GM19467 (cell line): ENCODE measurements at regions not wholly inside any gene's neighbourhood (a gene's known extent, or its start where the extent isn't known, plus 50 kb on each side); places are given as distances from the start of the nearest gene placed in this dataset.

ENCODE experiments used
- ATAC-seq: cut with Tn5 transposase; IDR thresholded peaks from one replicate; pipeline ENCODE4 v1.9.1; 2021; ENCODE audit warnings: mild to moderate bottlenecking, moderate library complexity; ENCODE audit not compliant: unreplicated experiment

- ATAC-seq = no peak
Observed at GRCh38 chr2:176388861-176389260, 119.6 kb downstream of the MTX2 start.

GRCh38 chr2:176390276-176391147 lies 121.3 kb downstream of the MTX2 start:
- no peak for ATAC-seq

GRCh38 chr2:176391148-176391419 lies 121.8 kb downstream of the MTX2 start:
- no peak for ATAC-seq

- no peak for ATAC-seq
Observed at GRCh38 chr2:176392249-176392648, 123.0 kb downstream of the MTX2 start.

- no peak for ATAC-seq
Observed at GRCh38 chr2:176392744-176393414, 123.6 kb downstream of the MTX2 start.

GRCh38 chr2:176395273-176395854 lies 126.1 kb downstream of the MTX2 start:
- no peak for ATAC-seq

- ATAC-seq = no peak
Observed at GRCh38 chr2:176398243-176399073, 129.2 kb downstream of the MTX2 start.

GRCh38 chr2:176399074-176399598 lies 129.9 kb downstream of the MTX2 start:
- ATAC-seq = no peak

GRCh38 chr2:176405477-176405876 lies 136.2 kb downstream of the MTX2 start:
- no peak for ATAC-seq

GRCh38 chr2:176407706-176408105 lies 138.5 kb downstream of the MTX2 start:
- no peak for ATAC-seq

- no peak for ATAC-seq
Observed at GRCh38 chr2:176409671-176410070, 140.4 kb downstream of the MTX2 start.

GRCh38 chr2:176412136-176412535 lies 142.9 kb downstream of the MTX2 start:
- no peak for ATAC-seq

- no peak for ATAC-seq
Observed at GRCh38 chr2:176413786-176414185, 144.5 kb downstream of the MTX2 start.

- ATAC-seq = no peak
Observed at GRCh38 chr2:176414641-176415040, 145.4 kb downstream of the MTX2 start.

- no peak for ATAC-seq
Observed at GRCh38 chr2:176415174-176415895, 146.1 kb downstream of the MTX2 start.

GRCh38 chr2:176415937-176416499 lies 146.8 kb downstream of the MTX2 start:
- ATAC-seq = no peak

- no peak for ATAC-seq
Observed at GRCh38 chr2:176418768-176419167, 149.5 kb downstream of the MTX2 start.

GRCh38 chr2:176419591-176420071 lies 150.4 kb downstream of the MTX2 start:
- no peak for ATAC-seq

- no peak for ATAC-seq
Observed at GRCh38 chr2:176421297-176422050, 152.2 kb downstream of the MTX2 start.
